GM06990 (cell line): ENCODE measurements at regions not wholly inside any gene's neighbourhood (a gene's known extent, or its start where the extent isn't known, plus 50 kb on each side); places are given as distances from the start of the nearest gene placed in this dataset.

Source experiments
- DNase-seq: peaks from one replicate; pipeline ENCODE4 v3.0.0-alpha.2; 2011; ENCODE audit not compliant: insufficient read length; ENCODE audit errors: extremely low read depth
- H3K27me3 ChIP-seq: replicated peaks from 2 replicates; pipeline ENCODE4 v1.6.0; 2011; ENCODE audit warnings: low read length; ENCODE audit not compliant: control insufficient read depth, insufficient read depth
- H3K36me3 ChIP-seq: 2 replicates; pipeline ENCODE4 v1.5.1; 2011; ENCODE audit warnings: low read length; ENCODE audit not compliant: control insufficient read depth, insufficient read depth
- H3K4me3 ChIP-seq: replicated peaks from 2 replicates; pipeline ENCODE4 v1.5.1; 2011; ENCODE audit warnings: low read depth, mild to moderate bottlenecking, control low read depth, low read length
- CTCF ChIP-seq: IDR thresholded peaks from 2 replicates; pipeline ENCODE4 v1.5.1; 2011; ENCODE audit warnings: low read length, control low read depth, mild to moderate bottlenecking, inconsistent platforms; ENCODE audit not compliant: insufficient read depth, poor library complexity, severe bottlenecking

- H3K27me3 ChIP-seq = no peaks in the 10 kb centered on the region
- TF ChIP-seq CTCF = no peak
- no peak overlapping the region for H3K4me3 ChIP-seq
- H3K36me3 ChIP-seq = no peaks in the 10 kb centered on the region
- DNase-seq = no peak
Observed at GRCh38 chr5:1962619-1963355, 80.1 kb upstream of the IRX4 start.

GRCh38 chr5:1961952-1962595 is 79.3 kb upstream of the IRX4 start:
- no peak overlapping the region for H3K4me3 ChIP-seq
- no peaks in the 10 kb centered on the region for H3K36me3 ChIP-seq
- TF ChIP-seq CTCF = no peak
- no peaks in the 10 kb centered on the region for H3K27me3 ChIP-seq
- DNase-seq = no peak

- no peak for DNase-seq
- TF ChIP-seq CTCF = no peak
- no peak overlapping the region for H3K4me3 ChIP-seq
- no peaks in the 10 kb centered on the region for H3K27me3 ChIP-seq
- no peaks in the 10 kb centered on the region for H3K36me3 ChIP-seq
Observed at GRCh38 chr5:1961304-1961946, 78.7 kb upstream of the IRX4 start.

GRCh38 chr5:1960595-1961303 is 78.0 kb upstream of the IRX4 start:
- H3K27me3 ChIP-seq = no peaks in the 10 kb centered on the region
- no peak overlapping the region for H3K4me3 ChIP-seq
- TF ChIP-seq CTCF = no peak
- no peak for DNase-seq
- H3K36me3 ChIP-seq = no peaks in the 10 kb centered on the region

GRCh38 chr5:1959725-1960581 is 77.2 kb upstream of the IRX4 start:
- TF ChIP-seq CTCF = no peak
- H3K36me3 ChIP-seq = no peaks in the 10 kb centered on the region
- no peak overlapping the region for H3K4me3 ChIP-seq
- H3K27me3 ChIP-seq = no peaks in the 10 kb centered on the region
- DNase-seq = no peak
